ENCODE measurements at regions not wholly inside any gene's neighbourhood (a gene's known extent, or its start where the extent isn't known, plus 50 kb on each side); places are given as distances from the start of the nearest gene placed in this dataset.

- Histone ChIP-seq H3K18ac (ENCODE audit: low read depth, low read length) (no peak overlapping the region), H2AFZ (replicated peaks; ENCODE audit: low read length, poor library complexity) (no peak overlapping the region), H2AK5ac (ENCODE audit: low read depth, low read length) (no peak overlapping the region), H3K27ac (ENCODE audit: insufficient read depth, low read length) (no peak overlapping the region), H4K8ac (ENCODE audit: low read depth in 2 of 2, low read length in 2 of 2) (no peak overlapping the region), H2AK9ac (replicated peaks; ENCODE audit: low read depth, low read length, poor library complexity) (no peak overlapping the region), H3K9me3 (ENCODE audit: control insufficient read depth, insufficient read depth, low read length) (no peaks in the 10 kb centered on the region), H2BK15ac (ENCODE audit: low read depth, low read length) (no peak overlapping the region), H3K4ac (ENCODE audit: low read depth, low read length) (no peak overlapping the region), H3K14ac (replicated peaks; ENCODE audit: low read depth, low read length) (no peak overlapping the region), H3K4me1 (ENCODE audit: control insufficient read depth, insufficient read depth, low read length) (no peaks in the 10 kb centered on the region), H3K79me1 (ENCODE audit: low read depth in 1 of 2, low read length in 2 of 2) (no peaks in the 10 kb centered on the region), H2BK20ac (ENCODE audit: low read depth, low read length) (no peak overlapping the region), H3K9ac (ENCODE audit: low read depth, low read length) (no peak overlapping the region), H2BK120ac (ENCODE audit: low read depth, low read length) (no peak overlapping the region), H3K4me2 (ENCODE audit: low read depth, low read length) (no peak overlapping the region), H3K4me3 (ENCODE audit: insufficient read depth, low read depth, low read length) (no peak overlapping the region), H3K36me3 (ENCODE audit: control insufficient read depth, insufficient read depth, low read length) (no peaks in the 10 kb centered on the region), H3K56ac (ENCODE audit: extremely low read depth, insufficient read depth, low read length) (no peak overlapping the region), H4K20me1 (ENCODE audit: insufficient read depth, low read length) (no peaks in the 10 kb centered on the region), H3K23ac (ENCODE audit: low read depth, low read length) (no peak overlapping the region), H4K5ac (ENCODE audit: low read depth, low read length) (no peak overlapping the region), H3K27me3 (ENCODE audit: control insufficient read depth, insufficient read depth, low read length) (no peaks in the 10 kb centered on the region), H4K91ac (ENCODE audit: insufficient read depth, low read depth, low read length) (no peak overlapping the region), H2BK5ac (ENCODE audit: low read depth, low read length, poor library complexity, severe bottlenecking) (no peak overlapping the region), H3K9me1 (ENCODE audit: insufficient read depth, low read length) (0 out of 2 replicates have a peak, but pooled peaks cover 3% of the 10 kb centered on the region)
- DNase-seq (no peak), ATAC-seq (ENCODE audit: low read depth) (no peak)
- TF ChIP-seq POLR2A (IDR thresholded peaks at IDR 0.05; ENCODE audit: low read depth, low read length) (no peak), RCOR1 (IDR thresholded peaks at IDR 0.05; ENCODE audit: insufficient replicate concordance, low read length) (no peak), CEBPB (IDR thresholded peaks at IDR 0.05; ENCODE audit: low read depth, low read length) (no peak)
- TF ChIP-seq, protein P1, sequence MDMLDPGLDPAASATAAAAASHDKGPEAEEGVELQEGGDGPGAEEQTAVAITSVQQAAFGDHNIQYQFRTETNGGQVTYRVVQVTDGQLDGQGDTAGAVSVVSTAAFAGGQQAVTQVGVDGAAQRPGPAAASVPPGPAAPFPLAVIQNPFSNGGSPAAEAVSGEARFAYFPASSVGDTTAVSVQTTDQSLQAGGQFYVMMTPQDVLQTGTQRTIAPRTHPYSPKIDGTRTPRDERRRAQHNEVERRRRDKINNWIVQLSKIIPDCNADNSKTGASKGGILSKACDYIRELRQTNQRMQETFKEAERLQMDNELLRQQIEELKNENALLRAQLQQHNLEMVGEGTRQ (IDR thresholded peaks at IDR 0.05; ENCODE audit: low read depth, low read length), result no peak
- POLR2A ChIA-PET (ENCODE audit: unreplicated experiment), result no interaction called here
- intact Hi-C loops (cut with micrococcal nuclease), result no loop called here
- CTCF ChIA-PET, result interaction anchor here (1.7 kb wide), 1 partner anchor 47 kb away, joined by 4 read pairs; no protein-coding TSS in a partner anchor
- dilution Hi-C loops (cut with HindIII; ENCODE audit: low sequenced_read_pairs, unreplicated experiment), result no loop called here
- in situ Hi-C loops (cut with MboI; ENCODE audit: low sequenced_read_pairs), result no loop called here
- WGBS, 2 experiments (ENCODE audit: extremely low coverage in 2 of 2, insufficient read length in 1 of 2), result 74% methylated on average over 2 of the region's 2 CpGs; no CpG with 5 or more reads in 1 of the 2 experiments
- BruUV-seq (replicated peaks), result no TSS peak
Observed at GRCh38 chr6:137755284-137755683, 111.8 kb upstream of the TNFAIP3 start.
